Hepatocyte (in vitro differentiated cells): ENCODE measurements at regions not wholly inside any gene's neighbourhood (a gene's known extent, or its start where the extent isn't known, plus 50 kb on each side); places are given as distances from the start of the nearest gene placed in this dataset.

ENCODE experiments used
- CTCF ChIP-seq: fragments of 200-600 bp; sonication (generic); IDR thresholded peaks from 2 replicates; pipeline ENCODE4 v1.5.1; 2016; ENCODE audit warnings: antibody characterized with exemption, mild to moderate bottlenecking; ENCODE audit not compliant: poor library complexity
- EZH2 ChIP-seq: fragments of 200-600 bp; sonication (generic); IDR thresholded peaks from 2 replicates; pipeline ENCODE4 v1.6.1; 2016; ENCODE audit warnings: antibody characterized with exemption, mild to moderate bottlenecking, borderline replicate concordance
- EZH2phosphoT487 ChIP-seq: fragments of 200-600 bp; sonication (generic); IDR thresholded peaks from one replicate; pipeline ENCODE4 v1.6.1; 2018; ENCODE audit warnings: antibody characterized with exemption, mild to moderate bottlenecking, low read depth, moderate library complexity; ENCODE audit not compliant: unreplicated experiment, severe bottlenecking

GRCh38 chr17:62859146-62859545, 51.0 kb upstream of the MARCHF10 start:
- TF ChIP-seq EZH2 (no peak), CTCF (no peak), EZH2phosphoT487 (no peak)
